ENCODE measurements at regions not wholly inside any gene's neighbourhood (a gene's known extent, or its start where the extent isn't known, plus 50 kb on each side); places are given as distances from the start of the nearest gene placed in this dataset.

GRCh38 chr1:172979828-172980227, 70.9 kb downstream of the TNFSF18 start:
- DNase-seq (ENCODE audit: low read depth, low spot score) = no peak

- no peak for DNase-seq (ENCODE audit: low read depth, low spot score)
Measured at GRCh38 chr1:172980456-172980855, 70.3 kb downstream of the TNFSF18 start.

- no peak for DNase-seq (ENCODE audit: low read depth, low spot score)
Measured at GRCh38 chr1:172980971-172981370, 69.8 kb downstream of the TNFSF18 start.

Data from ELF-1 (cell line).